ENCODE measurements at regions not wholly inside any gene's neighbourhood (a gene's known extent, or its start where the extent isn't known, plus 50 kb on each side); places are given as distances from the start of the nearest gene placed in this dataset.

- POLR2A ChIA-PET, result no interaction called here
- intact Hi-C loops (cut with micrococcal nuclease), result loop anchor here (2.0 kb wide), 1 partner anchor 806 kb away; no protein-coding TSS in a partner anchor
- no peaks in the 10 kb centered on the region for H3K9me3 Mint-ChIP-seq
Measured at GRCh38 chr2:2845267-2845666, 514.2 kb upstream of the MYT1L start.

GRCh38 chr2:2843969-2844548 is 513.0 kb upstream of the MYT1L start:
- DNase-seq (no peak), ATAC-seq (ENCODE audit: low read depth) (no peak)
- CTCF ChIA-PET, result no interaction called here
- no peak for TF ChIP-seq CTCF (IDR thresholded peaks at IDR 0.05)
- POLR2A ChIA-PET, result no interaction called here
- Mint-ChIP-seq H3K4me3 (no peak overlapping the region), H3K4me1 (no peaks in the 10 kb centered on the region), H3K27ac (no peak overlapping the region), H3K27me3 (no peaks in the 10 kb centered on the region), H3K36me3 (ENCODE audit: low read depth) (no peaks in the 10 kb centered on the region), H3K9me3 (no peaks in the 10 kb centered on the region)
- intact Hi-C loops (cut with micrococcal nuclease), result loop anchor here (2.0 kb wide), 1 partner anchor 807 kb away; no protein-coding TSS in a partner anchor

More at GRCh38 chr2:2845267-2845666, 514.2 kb upstream of the MYT1L start:
- TF ChIP-seq CTCF (IDR thresholded peaks at IDR 0.05), result no peak
- H3K27me3 Mint-ChIP-seq, result no peaks in the 10 kb centered on the region
- H3K4me1 Mint-ChIP-seq, result no peaks in the 10 kb centered on the region
- ATAC-seq (ENCODE audit: low read depth) (no peak), DNase-seq (no peak)
- CTCF ChIA-PET, result no interaction called here
- H3K36me3 Mint-ChIP-seq (ENCODE audit: low read depth), result no peaks in the 10 kb centered on the region
- H3K27ac Mint-ChIP-seq, result no peak overlapping the region
- no peak overlapping the region for H3K4me3 Mint-ChIP-seq

DNA sequence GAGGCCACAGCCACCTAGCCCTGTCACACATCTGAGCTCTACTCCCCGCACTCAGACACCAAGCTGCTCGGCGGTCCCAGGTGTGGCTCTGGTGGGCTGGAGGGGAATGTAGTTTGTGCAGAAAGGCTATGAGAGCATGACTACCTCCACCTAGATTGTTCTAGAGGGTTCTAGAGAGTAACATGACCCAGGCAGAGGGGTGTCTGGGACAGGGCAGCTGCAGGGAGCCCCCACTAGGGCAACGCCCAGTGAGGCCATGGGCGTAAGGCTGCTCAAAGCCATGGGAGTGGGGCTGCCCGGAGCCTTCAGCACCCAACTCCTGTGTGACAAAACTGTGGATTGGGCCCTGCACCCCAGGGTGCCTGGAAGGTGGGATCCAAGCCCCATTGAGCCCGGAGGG is 511.4 kb upstream of the MYT1L start:
- peaks cover 5% of the 10 kb centered on the region for H3K27me3 Mint-ChIP-seq
- DNase-seq (no peak), ATAC-seq (ENCODE audit: low read depth) (no peak)
- H3K36me3 Mint-ChIP-seq (ENCODE audit: low read depth), result no peaks in the 10 kb centered on the region
- intact Hi-C loops (cut with micrococcal nuclease), result no loop called here
- H3K27ac Mint-ChIP-seq, result no peak overlapping the region
- H3K9me3 Mint-ChIP-seq, result no peaks in the 10 kb centered on the region
- CTCF ChIA-PET, result no interaction called here
- no peak for TF ChIP-seq CTCF (IDR thresholded peaks at IDR 0.05)
- POLR2A ChIA-PET, result no interaction called here
- H3K4me1 Mint-ChIP-seq, result no peaks in the 10 kb centered on the region
- no peak overlapping the region for H3K4me3 Mint-ChIP-seq

- Mint-ChIP-seq H3K4me1 (no peaks in the 10 kb centered on the region), H3K27ac (no peak overlapping the region), H3K4me3 (no peak overlapping the region), H3K36me3 (ENCODE audit: low read depth) (no peaks in the 10 kb centered on the region), H3K9me3 (peaks cover 2% of the 10 kb centered on the region), H3K27me3 (peaks cover 5% of the 10 kb centered on the region)
- TF ChIP-seq CTCF (IDR thresholded peaks at IDR 0.05), result no peak
- intact Hi-C loops (cut with micrococcal nuclease), result no loop called here
- POLR2A ChIA-PET, result no interaction called here
- ATAC-seq (ENCODE audit: low read depth), result no peak
- DNase-seq, result no peak
- CTCF ChIA-PET, result no interaction called here
Measured at GRCh38 chr2:2840681-2841300, 509.7 kb upstream of the MYT1L start.

GRCh38 chr2:2839782-2840531 is 508.9 kb upstream of the MYT1L start:
- TF ChIP-seq CTCF (IDR thresholded peaks at IDR 0.05), result no peak
- no peak for ATAC-seq (ENCODE audit: low read depth)
- ChIA-PET POLR2A (no interaction called here), CTCF (no interaction called here)
- no peaks in the 10 kb centered on the region for H3K36me3 Mint-ChIP-seq (ENCODE audit: low read depth)
- H3K27ac Mint-ChIP-seq, result no peak overlapping the region
- H3K9me3 Mint-ChIP-seq, result peaks cover 3% of the 10 kb centered on the region
- intact Hi-C loops (cut with micrococcal nuclease), result no loop called here
- H3K27me3 Mint-ChIP-seq, result peaks cover 5% of the 10 kb centered on the region
- H3K4me1 Mint-ChIP-seq, result no peaks in the 10 kb centered on the region
- no peak for DNase-seq
- H3K4me3 Mint-ChIP-seq, result no peak overlapping the region
